GM21619 (cell line): ENCODE measurements at regions not wholly inside any gene's neighbourhood (a gene's known extent, or its start where the extent isn't known, plus 50 kb on each side); places are given as distances from the start of the nearest gene placed in this dataset.

ENCODE experiments used
- ATAC-seq: cut with Tn5 transposase; IDR thresholded peaks from one replicate; pipeline ENCODE4 v1.9.1; 2021; ENCODE audit not compliant: unreplicated experiment

- ATAC-seq = no peak
Observed at GRCh38 chr2:9106338-9107167, 100.1 kb upstream of the ASAP2 start.

GRCh38 chr2:9105601-9106337 lies 100.8 kb upstream of the ASAP2 start:
- no peak for ATAC-seq

- no peak for ATAC-seq
Observed at GRCh38 chr2:9103663-9104277, 100.3 kb upstream of the MBOAT2 start.

GRCh38 chr2:9102861-9103662 lies 99.6 kb upstream of the MBOAT2 start:
- ATAC-seq = no peak

- ATAC-seq = no peak
Observed at GRCh38 chr2:9101763-9102425, 98.4 kb upstream of the MBOAT2 start.

- ATAC-seq = peak; percentile 55
Observed at GRCh38 chr2:9100080-9100876, 96.8 kb upstream of the MBOAT2 start.

GRCh38 chr2:9099341-9099751 lies 95.9 kb upstream of the MBOAT2 start:
- peak; percentile 55 for ATAC-seq

- no peak for ATAC-seq
Observed at GRCh38 chr2:9097892-9098291, 94.4 kb upstream of the MBOAT2 start.

- no peak for ATAC-seq
Observed at GRCh38 chr2:9097239-9097638, 93.8 kb upstream of the MBOAT2 start.

GRCh38 chr2:9096761-9097160 lies 93.3 kb upstream of the MBOAT2 start:
- no peak for ATAC-seq

- no peak for ATAC-seq
Observed at GRCh38 chr2:9095690-9096089, 92.2 kb upstream of the MBOAT2 start.

- ATAC-seq = no peak
Observed at GRCh38 chr2:9095226-9095625, 91.7 kb upstream of the MBOAT2 start.

GRCh38 chr2:9094117-9094516 lies 90.6 kb upstream of the MBOAT2 start:
- no peak for ATAC-seq

- ATAC-seq = no peak
Observed at GRCh38 chr2:9093324-9093723, 89.8 kb upstream of the MBOAT2 start.

- peak; percentile 83 for ATAC-seq
Observed at GRCh38 chr2:9092383-9093282, 89.1 kb upstream of the MBOAT2 start.

GRCh38 chr2:9091811-9092210 lies 88.3 kb upstream of the MBOAT2 start:
- no peak for ATAC-seq

GRCh38 chr2:9089831-9090230 lies 86.3 kb upstream of the MBOAT2 start:
- ATAC-seq = no peak

GRCh38 chr2:9087121-9087681 lies 83.7 kb upstream of the MBOAT2 start:
- no peak for ATAC-seq
